ENCODE measurements at regions not wholly inside any gene's neighbourhood (a gene's known extent, or its start where the extent isn't known, plus 50 kb on each side); places are given as distances from the start of the nearest gene placed in this dataset.

GRCh38 chr5:118366429-118366828 is 621.9 kb downstream of the DTWD2 start:
- TF ChIP-seq CTCF (conservative IDR thresholded peaks at IDR 0.05; ENCODE audit: low read length) (no peak), EZH2phosphoT487 (IDR thresholded peaks at IDR 0.05; ENCODE audit: borderline replicate concordance, low read depth, low read length) (no peak)
